HG02763 (cell line): ENCODE measurements at regions not wholly inside any gene's neighbourhood (a gene's known extent, or its start where the extent isn't known, plus 50 kb on each side); places are given as distances from the start of the nearest gene placed in this dataset.

ENCODE experiments used
- ATAC-seq: cut with Tn5 transposase; IDR thresholded peaks from one replicate; pipeline ENCODE4 v1.9.1; 2021; ENCODE audit warnings: mild to moderate bottlenecking, moderate library complexity; ENCODE audit not compliant: unreplicated experiment

DNA sequence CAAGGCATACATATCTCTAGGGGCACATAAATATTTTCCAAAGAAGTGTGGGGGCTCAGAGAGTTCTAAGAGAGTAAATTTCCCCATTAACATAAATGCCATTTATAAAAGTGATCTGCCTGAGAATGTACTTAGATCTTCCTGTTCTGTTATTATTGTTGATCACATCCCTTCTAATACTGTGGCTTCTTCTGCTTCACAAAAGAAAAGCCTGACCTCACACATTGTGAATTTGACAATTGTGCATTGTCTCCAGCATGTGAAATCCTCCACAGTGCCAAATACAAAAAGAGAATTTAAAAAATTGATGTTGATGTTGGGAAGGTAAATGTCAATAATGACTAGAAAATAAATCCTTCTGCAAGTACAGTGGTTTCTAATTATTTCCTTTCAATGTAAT, 330.5 kb upstream of the LRIG3 start:
- no peak for ATAC-seq

DNA sequence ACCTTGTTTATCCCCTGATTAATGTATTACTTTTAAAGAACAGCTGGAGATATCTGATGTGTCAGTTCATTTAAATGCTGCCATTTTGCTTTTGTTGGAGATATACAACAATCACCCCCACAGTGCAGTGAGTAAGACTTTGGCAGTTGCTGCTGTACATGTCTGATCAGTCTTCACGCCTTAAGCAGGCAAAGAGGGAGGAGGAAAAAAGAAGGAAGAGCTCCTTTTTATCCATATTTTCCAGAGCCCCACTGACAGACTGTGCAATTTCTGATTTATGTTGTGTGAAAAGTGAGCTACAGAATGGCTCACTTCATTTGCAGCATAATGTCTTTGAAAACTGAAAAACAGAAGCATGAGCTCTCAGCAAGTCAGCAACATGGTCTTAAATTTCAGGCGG, 319.7 kb upstream of the LRIG3 start:
- no peak for ATAC-seq

DNA sequence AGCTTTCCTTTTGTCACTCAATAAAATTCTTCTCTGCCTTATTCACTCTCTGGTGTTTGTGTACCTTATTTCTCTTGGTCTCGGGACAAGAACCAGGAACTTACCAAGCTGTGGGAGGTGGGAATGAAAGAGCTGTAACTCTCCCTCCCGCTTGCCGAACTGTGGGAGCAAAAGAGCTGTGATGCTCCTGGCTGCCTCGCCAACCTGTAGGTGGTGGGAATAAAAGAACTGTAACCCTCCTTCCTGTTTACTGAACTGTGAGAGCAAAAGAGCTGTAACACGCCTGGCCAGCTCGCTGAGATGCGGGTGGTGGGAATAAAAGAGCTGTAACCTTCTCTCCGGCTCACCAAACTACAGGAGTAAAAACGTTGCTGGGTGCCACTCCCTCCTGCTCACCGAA, 314.1 kb upstream of the LRIG3 start:
- ATAC-seq: no peak

DNA sequence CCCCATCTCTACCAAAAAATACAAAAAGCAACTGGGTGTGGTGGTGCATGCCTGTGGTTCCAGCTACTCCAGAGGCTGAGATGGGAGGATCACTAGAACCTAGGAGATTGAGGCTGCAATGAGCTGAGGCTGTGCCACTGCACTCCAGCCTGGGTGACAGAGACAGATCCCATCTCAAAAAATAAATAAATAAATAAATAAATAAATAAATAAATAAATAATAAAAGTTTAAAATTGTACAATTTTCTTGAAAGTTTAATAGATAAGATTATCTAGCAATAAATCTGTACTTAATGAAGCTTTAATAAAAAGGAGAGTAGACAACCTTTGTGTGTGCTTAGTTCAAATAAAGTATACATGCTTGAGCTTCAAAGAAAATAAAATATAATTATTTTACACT, 310.0 kb upstream of the LRIG3 start:
- no peak for ATAC-seq

DNA sequence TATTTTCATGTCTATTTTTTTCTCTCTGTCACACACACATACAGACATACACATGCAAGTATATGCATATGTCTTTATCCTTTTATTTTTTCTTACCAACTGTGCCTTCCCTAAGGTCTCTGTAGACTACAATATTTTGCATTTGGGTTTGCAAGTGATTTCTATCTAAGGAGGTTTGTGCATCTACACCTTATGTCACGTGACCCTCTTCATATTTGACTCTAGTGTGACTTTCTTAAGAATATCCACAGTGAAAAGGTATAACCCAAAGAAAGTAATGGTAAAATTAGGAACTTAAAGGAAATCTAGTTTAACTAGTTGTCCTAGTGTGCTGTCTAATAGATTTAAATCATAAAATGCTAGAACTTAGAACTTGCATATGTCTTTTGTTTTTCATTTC, 298.8 kb upstream of the LRIG3 start:
- ATAC-seq: no peak

DNA sequence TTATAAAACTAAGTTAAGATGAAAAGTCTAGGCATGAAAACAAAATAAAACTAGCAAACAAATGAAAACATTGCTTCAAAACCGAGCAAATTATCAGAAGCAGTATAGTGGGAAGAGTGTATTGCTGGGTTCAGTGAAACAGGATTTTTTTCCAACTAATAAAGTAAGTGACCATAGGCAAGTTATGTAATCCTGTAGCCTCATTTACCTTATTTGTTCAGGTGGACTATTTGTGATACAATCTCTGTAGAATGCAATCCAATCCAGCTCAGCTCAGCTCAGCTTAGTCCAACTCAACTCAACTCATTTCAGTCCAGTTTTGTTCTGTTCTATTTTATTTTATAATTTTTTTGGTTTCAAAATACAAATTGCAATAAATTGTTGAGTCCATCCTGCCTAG, 276.7 kb upstream of the LRIG3 start:
- no peak for ATAC-seq

DNA sequence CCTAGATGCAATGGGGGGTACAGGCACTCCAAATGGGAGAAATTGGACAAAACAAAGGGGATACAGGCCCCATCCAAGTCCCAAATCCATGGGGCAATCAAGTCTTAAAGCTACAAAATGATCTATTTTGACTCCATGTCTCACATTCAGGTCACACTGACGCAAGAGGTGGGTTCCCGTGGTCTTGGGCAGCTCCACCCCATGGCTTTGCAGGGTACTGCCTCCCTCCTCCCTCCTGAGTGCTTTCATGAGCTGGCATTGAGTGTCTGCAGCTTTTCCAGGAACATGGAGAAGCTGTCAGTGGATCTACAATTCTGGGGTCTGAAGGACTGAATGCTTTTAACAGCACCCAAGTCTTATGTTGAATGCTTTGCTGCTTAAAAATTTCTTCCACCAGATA, 274.5 kb upstream of the LRIG3 start:
- ATAC-seq: no peak

DNA sequence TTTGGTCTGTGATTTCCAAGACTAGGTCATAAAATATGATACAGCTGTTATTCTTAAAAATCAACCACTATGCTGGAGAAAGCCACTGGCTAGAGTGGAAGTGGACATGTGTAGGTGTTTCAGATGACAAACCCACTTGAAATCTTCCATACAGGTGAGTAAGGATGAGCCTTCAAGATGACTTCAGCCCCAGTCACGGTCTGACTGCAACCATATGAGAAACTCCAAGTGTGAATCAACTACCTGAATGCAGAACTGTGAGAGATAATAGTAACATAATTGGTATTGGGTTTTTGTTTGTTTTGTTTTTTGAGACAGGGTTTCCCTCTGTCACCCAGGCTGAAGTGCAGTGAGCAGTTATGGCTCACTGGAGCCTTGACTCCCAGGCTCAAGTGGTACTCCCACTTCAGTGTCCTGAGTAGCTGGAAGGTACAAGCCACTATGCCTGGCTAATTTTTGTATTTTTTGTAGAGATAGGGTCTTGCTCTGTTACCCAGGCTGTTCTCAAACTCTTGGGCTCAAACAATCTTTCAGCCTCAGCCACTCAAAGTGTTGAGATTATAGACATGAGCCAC, 273.3 kb upstream of the LRIG3 start:
- no peak for ATAC-seq

DNA sequence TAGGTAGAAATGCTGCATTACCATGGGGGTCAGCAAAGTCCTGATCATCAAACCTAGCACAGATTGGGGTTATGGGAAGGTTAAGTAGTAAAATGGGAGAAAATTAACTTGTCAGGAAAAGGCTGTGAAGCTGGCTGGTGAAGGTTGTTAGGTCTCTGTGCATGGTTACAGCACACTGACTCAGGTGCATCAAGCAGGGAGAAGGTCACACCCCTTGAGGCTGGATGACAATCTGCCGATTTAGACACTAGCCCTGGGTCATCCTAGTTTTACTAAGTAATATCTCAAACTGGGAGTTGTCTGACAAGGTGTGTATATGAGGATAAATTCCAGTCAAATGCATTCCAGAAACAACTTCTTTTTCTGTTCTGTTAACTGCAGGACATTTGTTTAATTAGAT, 271.1 kb upstream of the LRIG3 start:
- no peak for ATAC-seq

DNA sequence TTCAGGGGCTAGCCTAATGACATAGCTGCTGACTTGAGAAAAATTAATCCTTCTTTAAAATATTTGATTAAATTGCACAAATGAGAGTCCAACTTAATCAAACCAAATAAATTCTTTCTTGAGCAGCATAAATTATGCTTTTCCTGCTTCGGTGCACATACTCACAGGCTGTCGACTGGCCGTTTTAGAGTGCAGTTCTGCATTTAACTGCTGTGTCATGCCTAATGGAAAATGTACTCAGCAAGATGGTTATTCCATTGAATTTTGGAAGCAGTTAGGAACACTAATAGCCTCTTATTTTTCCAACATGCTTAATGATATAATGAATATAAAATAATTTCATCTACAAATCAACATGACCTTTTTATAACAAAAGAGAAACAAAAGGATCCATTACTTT, 266.1 kb upstream of the LRIG3 start:
- ATAC-seq: no peak

DNA sequence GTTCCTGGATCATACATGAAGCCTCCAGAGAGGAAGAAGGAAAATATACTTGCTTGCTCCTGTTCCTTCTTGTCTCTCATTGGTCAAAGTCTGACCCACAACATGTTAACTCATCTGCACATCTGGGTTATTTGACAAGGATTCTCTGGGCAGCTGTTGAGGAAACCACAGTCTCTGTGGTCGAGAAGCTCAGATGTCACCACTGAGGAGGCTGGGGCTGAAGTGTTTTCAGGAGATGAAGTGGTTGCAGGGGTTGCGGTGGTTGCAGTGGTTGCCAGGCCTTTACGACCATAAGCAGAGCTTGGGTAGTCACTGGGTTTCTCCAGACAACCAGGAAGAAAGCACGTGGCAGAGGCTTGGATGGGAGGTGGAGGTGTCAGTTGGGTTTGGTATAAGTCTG, 265.0 kb upstream of the LRIG3 start:
- no peak for ATAC-seq

DNA sequence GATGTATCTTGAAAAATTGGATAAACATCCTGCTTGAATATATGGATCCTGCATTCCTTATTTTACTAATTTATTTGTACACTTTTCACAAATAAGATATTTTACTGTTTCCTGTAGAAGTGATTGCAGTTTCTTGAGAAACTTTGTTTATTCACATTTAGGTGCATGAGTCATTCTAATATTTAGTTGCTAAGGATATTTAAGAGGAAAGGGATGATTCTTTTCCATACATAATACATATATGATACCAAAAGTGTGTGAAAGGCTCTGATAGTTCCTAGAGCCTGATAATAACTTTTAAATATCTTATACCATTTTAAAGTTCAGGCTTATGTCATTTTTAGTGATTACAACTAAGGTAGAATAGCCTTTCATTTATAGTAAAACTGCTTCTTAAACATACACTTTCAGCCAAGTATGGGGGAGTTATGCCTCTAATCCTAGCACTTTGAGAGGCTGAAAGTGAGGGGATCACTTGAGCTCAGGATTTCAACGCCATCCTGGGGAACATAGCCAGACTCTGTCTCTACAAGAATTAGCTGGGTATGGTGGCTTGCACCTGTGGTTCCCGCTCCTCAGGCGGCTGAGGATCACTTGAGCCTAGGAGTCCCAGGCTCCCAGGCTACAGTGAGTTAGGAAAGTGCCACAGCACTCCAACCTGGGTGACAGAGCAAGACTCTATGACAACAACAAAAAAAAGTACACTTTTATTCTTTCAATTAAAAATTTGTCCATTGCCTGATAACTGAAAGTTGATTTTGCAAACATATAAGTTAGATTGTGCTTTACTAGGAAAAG, 262.6 kb upstream of the LRIG3 start:
- no peak for ATAC-seq

DNA sequence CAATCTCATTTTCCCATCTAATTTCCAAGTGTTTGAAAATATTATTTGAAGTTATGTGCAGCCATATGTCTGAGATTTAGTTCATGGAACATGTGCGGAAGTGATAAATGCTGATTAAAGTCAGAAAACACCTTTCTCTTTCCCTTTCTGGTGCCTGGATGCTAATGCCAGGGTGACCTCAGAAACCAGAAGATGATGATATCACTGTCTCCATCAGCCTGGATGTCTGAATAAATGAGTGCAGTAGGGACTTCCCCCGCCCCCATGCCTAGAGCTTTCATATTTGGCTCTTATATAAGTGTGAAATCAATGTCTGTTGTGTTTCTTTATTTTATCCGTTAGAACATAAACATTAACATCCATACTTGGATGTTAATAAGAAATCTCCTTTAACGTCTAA, 261.9 kb upstream of the LRIG3 start:
- no peak for ATAC-seq

DNA sequence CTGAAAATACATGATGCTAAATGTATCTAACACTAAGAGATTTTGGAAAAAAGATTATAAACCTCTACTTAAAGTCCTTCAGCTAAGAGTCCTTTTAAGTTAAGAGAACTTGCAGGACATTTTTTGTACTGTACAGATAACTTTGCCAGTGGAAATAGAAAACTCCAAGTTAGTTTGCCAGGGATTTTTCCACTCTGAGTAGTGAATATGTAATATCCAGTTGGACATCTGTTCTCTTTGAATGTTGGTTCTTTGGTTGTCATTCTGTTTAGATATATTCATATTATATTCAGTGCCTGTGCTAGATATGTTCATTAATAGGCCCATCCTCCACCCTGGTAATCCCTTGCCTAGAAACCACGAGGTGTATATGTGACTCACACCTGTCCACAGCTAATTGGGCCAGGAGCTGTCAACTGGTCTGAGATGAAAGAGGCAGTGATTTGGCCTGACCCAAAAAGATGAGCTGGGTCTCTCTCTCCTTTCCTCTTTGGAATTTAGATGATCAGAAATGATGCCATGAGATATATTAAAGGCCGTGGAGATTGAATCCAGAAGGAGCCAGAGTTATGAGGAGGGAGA, 261.0 kb upstream of the LRIG3 start:
- ATAC-seq: no peak

DNA sequence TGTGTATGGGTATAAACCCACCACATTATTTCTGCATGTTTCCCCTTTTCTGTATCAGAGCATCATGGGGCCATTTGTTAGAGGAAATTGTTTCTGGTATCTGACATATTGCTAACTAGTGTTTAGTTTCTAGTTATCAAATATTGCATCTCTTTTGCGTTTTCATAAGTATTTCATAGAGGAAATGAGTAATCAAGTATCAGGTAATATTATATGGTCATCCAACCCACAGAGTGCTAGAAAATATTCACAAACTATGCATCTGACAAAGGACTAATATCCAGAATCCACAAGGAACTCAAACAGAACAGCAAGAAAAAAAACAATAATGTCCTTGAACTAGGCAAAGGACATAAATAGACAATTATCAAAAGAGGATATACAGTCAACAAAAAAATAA, 258.9 kb upstream of the LRIG3 start:
- ATAC-seq: no peak

DNA sequence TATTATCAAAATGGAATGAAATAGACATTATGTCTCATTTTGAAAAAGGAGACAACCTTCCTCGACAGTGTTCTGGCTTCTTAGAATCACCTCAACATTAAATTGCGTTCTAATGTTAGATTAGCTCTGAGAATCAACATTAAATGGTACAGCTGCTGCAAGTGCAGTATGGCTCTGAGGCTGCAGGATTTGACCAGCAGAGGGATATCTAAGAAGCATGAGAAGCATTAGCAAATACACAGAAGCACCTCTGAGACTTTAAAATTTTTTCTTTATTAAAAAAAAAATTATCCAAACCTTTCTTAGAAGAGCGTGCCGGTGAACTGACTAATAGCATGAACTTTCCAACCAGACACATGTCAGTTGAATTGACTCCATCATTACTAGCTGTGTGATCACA, 253.4 kb upstream of the LRIG3 start:
- ATAC-seq: no peak

DNA sequence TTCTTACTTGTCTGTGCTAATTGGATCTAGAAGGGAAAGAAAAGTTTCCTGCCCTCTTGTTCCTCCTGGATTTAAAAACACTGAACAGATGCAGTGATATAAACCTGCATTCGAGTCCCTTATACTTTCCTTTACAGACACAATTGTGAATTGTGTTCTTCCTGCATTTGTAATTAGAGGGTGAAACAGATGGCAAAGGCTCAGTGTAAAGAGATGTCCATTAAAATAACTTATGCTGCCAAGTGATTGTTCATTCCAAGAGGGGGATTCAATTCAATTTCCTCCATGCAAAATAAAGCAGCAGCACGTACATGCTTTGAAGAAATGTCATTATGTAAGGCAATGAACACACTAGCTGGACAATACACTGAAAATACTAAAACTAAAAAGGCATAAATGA, 248.3 kb upstream of the LRIG3 start:
- no peak for ATAC-seq

DNA sequence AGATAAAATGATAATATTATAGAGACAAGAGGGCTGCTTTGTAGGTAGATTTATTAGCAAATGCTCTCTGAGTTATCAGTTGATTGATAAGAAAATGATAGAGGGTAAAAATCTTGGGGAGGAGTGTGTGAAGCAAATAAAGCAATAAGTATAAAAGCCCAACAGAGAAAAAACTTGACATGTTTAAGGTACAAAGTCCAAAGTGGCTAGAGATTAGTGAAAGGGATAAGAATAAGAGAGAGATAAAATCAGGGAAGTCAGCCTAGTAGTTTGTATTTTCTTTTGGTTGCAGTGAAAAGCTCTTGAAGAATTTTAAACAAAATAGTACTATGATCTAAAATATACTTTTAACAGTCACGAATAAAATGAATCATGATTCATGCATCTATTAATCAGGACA, 246.2 kb upstream of the LRIG3 start:
- ATAC-seq: no peak

DNA sequence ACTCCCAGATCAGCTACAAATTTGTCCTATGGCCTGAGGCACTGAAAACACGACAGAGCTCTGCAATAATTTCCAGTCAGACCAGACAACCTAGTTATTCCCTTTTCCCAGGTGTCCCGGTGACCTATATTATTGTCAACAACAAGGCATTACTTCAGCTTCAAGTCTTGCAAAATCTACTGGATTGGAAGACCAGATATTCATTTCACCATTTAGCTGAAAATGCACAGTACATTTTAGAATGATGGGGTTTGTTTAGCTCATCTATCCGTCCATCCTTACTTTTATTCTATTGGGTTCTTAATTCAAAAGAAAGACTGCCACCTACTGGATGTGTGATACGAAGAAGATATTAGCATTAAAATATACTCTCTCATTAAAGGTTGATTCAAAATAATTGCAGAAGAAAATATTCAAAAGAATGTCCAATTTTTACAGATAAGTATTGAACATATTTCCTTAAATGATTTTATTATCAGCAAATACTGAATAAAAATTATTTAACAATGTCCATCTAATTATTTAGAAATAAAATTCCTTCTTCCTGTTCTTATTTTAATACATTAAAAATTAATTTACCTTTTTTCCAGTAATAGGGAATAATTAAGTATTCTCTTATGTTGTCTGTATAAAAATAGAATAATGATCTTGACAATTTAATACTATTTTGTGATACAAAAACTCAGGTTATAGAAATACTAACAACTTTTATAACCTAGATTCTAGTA, 244.9 kb upstream of the LRIG3 start:
- ATAC-seq: no peak

DNA sequence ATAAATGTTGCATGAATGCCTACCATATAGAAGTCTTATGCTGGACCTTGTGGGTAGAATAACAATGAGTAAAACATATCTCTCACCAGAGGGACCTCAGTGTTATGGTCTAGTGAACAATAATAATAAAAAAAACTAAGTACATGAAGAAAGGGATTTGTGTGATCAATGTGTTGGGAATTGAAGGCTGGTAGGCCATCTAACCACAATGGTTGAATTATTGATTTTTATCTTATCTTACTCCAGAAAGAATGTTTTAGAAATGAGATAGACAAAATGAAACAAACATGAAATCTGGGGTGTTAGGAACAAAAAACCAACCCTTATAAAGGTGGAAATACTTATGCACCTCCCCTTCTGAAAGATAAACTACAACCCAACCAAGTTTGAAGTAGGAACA, 243.9 kb upstream of the LRIG3 start:
- no peak for ATAC-seq

DNA sequence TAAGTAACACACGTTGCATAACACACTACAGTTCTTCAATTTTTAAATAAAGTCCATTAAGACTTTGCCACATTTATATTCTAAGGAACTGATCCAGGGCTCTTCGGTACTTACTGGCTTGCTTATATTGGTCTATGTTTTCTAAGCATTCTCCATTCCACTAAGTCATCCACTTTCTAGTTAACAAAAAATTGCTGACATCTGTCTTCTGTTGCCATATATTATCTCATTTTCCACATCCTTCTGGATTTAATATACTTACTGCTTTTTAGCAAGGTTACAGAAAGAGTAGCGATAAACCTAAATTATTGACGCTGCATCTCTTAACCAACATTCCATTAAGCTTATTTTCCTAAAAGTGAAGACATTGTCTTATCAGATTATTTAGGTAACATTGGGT, 238.4 kb upstream of the LRIG3 start:
- ATAC-seq: no peak

DNA sequence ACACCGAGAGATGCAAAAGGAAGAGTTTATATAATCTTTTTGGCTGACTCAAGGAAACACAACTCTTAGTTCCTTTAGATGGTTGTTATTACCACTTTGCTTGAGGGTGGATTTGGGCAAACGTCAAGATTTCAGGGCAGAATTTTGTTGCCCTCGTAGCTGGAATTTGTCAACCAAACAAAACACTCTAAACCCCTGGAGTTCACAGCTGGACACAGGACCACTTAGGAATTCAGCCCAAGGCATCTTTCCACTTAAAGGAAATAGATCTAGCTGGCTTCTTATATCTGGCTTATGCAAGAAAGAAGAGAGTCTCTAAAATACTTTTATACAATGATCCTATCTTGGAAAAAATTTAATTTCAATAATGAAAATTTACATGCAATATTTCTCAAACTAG, 237.8 kb upstream of the LRIG3 start:
- no peak for ATAC-seq
